GM08714 (cell line): ENCODE measurements at regions not wholly inside any gene's neighbourhood (a gene's known extent, or its start where the extent isn't known, plus 50 kb on each side); places are given as distances from the start of the nearest gene placed in this dataset.
"Not testable (repeated sequence)": the region's sequence is repeated elsewhere in the genome, so short reads cannot be mapped to it uniquely, and the experiment has no call there.

ENCODE experiments used
- H3K4me3 ChIP-seq: fragments of 200-500 bp; sonication (Bioruptor generic); 2 replicates; pipeline ENCODE4 v1.5.1; 2014; ENCODE audit warnings: mild to moderate bottlenecking, low read length, inconsistent platforms

DNA sequence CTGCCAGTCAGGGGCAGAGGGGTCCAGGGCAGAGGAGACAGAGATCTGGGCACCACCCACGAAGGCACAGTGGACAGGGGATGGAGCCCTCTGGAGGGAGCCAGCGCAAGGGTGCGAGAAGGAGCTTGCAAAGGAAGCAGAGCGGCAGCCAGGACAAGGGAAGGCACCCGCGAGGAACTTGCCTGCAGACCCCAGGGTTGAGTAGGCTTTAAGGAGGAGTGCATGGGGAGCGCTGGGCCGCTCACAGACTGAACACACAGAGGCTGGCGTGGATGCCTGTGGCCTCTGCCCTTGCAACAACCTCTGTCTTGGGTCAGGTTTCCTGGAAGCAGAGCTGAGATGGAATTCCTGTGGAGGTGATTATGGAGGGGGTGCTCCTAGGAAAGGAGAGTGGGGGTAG, 374.4 kb downstream of the CNTNAP3B start:
- not testable (repeated sequence) for H3K4me3 ChIP-seq

DNA sequence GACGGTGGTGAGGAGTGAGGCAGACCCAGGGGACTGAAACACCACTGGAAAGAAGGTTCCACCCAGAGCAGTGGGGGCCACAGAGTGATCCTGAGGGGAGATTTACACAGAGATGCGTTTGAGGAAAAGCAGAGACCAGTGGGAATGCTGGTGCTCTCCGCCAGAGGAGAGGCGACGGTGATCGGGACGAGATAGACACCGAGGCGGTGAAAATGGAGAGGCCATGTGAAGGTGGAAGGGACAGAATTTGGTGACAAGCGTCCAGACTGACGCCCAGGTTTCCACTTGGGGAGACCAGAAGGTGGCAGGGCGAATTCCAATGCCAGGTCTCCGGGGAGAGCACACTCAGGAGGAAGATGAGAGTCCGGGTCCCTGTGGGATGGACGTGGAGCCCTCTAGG, 374.8 kb downstream of the CNTNAP3B start:
- not testable (repeated sequence) for H3K4me3 ChIP-seq

DNA sequence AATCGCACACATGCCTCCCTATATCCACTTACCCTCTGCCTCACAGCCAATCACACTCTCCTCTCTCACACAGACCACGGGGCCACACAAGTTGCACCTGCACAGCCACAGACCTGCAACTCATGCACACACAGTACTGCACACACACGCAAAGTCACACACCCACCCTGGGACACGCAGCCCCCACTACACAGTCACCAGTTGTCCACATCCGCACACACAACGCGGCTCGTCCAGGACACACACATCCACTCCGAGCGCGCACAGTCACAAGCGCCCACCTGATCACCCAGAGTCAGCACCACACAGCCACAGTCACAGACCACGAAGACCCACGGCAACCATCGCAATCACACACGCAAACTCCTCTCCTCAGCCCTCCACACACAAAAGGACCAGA, 387.3 kb downstream of the CNTNAP3B start:
- not testable (repeated sequence) for H3K4me3 ChIP-seq

DNA sequence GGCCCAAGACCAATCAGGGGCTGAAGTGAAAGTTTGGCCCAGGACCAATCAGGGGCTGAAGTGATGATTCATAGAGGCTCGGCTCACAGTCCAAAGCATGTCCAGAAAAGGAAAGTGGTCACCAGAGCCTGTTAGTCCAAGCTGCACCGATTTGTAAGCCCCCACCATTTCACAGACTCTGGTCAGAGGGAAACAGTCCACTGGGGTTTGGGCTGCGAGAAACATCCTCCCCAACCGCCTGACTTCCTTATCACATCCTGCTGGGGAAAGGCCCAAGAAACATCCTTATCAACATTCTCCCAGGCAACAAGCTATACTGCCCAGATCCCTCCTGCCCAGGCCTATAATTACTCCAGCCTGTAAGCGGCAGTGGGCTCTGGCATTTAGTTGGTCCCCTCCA, 388.1 kb downstream of the CNTNAP3B start:
- H3K4me3 ChIP-seq: not testable (repeated sequence)

DNA sequence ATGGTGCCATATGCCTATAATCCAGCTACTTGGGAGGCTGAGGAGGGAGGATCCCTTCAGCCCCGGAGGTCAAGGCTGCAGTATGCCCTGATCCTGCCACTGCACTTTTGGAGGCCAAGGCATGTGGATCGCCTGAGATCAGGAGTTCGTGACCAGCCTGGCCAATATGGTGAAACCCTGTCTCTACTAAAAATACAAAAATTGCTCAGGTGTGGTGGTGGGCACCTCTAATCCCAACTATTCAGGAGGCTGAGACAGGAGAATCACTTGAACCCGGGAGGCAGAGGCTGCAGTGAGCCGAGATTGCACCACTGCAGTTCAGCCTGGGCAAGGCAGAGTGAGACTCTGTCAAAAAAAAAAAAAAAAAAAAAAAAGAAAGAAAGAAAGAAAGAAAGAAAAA, 390.5 kb downstream of the CNTNAP3B start:
- not testable (repeated sequence) for H3K4me3 ChIP-seq

DNA sequence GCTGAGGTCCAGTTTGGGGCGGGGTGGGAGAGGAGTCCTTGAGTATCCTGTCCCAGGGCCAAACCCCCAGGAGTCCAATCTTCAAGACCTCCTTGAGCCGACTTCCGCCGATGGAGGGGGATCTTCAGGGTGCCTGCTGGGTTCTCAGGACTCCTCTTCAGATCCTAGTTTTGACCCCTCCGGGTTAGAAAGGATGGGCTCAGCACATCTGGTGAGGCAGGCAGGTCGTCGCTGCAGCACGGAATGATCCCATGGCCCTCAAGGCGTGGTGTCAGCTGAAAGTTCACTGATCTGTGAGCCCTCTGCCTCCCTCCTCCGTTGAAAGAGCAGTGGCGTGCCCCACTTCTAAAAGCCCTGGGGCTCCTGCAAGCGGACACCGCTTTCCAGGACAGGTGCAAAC, 430.0 kb downstream of the CNTNAP3B start:
- H3K4me3 ChIP-seq: not testable (repeated sequence)

DNA sequence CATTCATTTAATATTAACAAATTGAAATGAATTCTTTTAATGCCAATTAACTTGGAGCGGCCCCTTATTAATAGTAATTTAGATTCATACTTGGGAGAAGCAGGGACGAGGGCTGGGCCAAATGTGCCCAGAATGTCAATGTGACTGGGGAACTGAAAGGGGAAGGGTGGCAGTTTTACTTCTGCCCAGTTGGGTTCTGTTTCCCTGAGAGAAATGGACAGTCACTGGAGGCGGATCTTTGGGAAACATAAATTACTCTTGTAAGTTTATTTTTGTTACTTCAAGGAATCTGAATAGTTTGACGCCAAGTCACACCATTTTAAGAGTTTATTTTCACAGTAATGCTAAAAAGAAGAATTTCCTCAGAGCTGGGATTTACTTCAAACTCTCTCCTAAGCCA, 432.1 kb downstream of the CNTNAP3B start:
- not testable (repeated sequence) for H3K4me3 ChIP-seq

DNA sequence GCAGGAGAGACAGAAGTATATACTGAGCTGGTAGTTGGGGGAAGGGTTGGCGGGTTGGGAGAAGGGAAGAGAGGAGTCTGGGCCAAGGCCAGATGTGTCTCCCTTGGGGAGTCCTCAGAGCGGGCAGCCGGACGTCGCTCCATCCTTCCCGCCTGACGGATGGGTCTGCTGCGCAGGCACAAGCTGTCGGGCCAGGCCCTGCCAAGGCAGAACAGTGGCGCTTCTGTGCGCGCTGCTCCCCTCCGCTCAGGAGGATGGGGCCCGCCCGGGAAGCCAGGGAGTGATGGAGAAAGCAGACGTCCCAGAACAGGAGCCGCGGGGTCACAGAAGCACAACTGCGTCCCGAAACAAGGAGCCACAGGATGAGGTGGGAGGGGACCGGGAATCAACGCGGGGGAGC, 449.9 kb downstream of the CNTNAP3B start:
- not testable (repeated sequence) for H3K4me3 ChIP-seq

DNA sequence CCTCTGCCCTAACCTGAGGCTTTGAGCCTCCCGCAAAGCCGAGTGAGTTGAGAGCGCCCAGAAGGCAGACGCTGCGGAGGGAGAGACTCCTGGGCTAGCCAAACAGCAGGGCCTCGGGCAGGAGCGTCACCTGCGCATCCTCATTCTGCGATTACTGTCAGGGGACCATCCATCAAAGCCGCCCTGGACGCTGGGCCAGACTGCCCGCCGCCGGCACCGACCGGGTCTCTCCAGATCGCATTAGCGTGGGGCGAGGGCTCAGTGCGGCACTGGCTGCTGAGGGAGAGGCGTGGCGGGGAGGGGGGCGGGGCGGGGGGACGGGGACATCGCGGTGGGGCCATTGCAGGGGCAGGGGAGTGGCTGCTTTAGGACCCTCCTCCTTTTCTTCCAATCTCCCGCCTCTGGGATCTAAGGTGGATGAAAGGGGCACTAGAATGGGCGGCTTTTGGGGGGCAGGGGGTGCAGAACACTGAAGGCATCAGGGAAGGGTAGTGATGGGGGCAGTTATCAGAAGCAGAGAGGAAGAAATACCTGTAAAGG, 465.7 kb downstream of the CNTNAP3B start:
- H3K4me3 ChIP-seq: not testable (repeated sequence)

DNA sequence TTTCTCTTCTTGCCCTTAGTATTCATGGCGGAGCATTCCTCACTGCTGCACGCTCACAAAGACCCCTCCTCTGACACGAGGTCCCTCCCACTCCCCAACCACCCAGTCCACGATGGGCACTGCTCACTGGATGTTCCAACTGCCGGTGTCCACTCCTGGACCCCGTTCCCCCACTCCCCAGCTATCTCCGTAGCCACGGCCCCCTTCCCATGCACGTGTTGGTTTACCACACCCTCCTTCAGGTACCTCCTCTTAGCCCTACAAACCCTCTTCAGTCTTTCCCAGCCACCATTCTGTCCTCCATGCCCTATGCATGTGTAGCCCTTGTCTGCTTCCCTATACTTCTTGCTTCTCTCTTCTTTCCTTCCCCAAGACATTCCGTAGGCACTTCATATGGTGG, 469.6 kb upstream of the ZNG1F start:
- not testable (repeated sequence) for H3K4me3 ChIP-seq

DNA sequence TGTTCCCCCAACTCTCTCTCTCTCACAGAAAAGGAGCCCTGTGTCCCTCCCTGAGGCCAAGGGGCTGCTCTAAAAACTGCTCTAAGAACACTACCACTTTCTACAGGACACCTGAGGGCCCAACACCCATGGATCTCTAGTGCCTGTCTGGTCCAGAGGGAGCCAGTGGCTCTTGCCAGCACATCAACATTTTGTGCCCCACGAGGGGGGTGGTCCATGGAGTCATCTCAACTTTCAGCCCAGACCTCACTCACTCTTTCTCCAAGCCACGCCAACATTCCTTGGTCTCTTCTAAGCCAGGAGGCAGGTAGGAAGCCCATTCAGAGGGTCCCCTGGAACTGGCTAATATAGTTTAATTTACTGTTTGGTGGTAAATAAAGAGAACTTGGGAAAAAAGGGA, 469.0 kb upstream of the ZNG1F start:
- H3K4me3 ChIP-seq: not testable (repeated sequence)

DNA sequence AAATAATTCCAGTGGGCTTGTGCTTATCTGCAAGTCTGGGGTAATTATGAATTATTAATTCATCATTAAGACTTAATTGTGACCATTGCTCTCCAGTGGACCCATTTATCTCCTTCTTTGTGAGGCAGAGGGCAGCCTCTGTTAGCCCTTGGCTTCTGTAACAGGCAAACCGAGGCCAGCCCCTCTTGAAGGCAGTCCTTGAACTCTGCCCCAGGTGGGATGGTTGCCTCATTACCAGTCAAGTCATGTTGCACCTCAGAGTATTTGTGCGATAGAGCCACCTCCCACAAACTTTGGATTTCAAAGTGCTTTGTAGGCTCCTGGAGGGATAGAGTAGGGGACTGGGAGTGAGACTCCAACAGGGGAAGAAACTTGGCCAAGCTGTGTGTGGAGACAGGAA, 468.0 kb upstream of the ZNG1F start:
- not testable (repeated sequence) for H3K4me3 ChIP-seq

DNA sequence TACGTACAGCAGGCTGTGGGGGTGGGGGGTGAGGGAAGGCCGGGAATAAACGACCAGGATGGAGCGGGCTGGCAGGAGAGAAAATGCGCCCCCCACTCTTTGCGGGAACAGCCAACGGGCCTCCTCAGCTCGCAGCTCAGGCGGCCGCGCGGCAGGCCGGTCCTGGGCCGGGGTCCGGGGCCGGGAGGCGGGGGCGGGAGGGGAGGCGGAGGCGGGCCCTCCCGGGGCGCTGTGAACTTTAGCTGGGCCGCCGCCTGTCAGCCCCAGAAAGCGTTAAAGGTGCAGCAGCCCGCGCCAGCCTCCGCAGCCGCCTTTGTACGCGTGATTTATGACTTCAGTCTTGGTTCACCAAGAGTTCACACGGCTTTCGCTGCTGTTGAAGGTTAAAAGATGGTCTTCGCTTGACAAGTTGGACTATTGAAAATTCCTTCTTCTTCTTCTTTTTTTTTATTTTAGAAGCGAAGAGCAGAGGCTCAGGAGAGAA, 466.0 kb upstream of the ZNG1F start:
- H3K4me3 ChIP-seq: not testable (repeated sequence)

DNA sequence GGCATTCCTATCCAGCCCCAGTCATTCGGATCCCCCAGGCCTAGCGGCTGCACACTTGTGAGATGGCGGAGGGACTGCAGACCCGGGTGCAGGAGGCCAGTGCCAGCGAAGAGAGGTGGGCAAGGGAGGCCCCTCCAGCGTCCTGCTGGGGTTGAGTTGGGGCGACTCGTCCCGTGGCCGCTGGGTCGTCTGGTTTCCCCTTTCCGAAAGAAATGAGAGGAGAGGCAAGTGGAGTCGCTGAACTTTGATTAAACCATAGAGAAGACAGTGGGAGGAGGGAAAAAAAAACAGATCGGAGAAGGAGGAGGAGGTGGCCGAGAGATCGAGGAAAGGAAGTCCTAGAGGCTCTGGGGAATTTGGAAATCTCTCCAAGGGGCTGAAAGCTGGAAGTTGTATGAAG, 465.2 kb upstream of the ZNG1F start:
- not testable (repeated sequence) for H3K4me3 ChIP-seq

DNA sequence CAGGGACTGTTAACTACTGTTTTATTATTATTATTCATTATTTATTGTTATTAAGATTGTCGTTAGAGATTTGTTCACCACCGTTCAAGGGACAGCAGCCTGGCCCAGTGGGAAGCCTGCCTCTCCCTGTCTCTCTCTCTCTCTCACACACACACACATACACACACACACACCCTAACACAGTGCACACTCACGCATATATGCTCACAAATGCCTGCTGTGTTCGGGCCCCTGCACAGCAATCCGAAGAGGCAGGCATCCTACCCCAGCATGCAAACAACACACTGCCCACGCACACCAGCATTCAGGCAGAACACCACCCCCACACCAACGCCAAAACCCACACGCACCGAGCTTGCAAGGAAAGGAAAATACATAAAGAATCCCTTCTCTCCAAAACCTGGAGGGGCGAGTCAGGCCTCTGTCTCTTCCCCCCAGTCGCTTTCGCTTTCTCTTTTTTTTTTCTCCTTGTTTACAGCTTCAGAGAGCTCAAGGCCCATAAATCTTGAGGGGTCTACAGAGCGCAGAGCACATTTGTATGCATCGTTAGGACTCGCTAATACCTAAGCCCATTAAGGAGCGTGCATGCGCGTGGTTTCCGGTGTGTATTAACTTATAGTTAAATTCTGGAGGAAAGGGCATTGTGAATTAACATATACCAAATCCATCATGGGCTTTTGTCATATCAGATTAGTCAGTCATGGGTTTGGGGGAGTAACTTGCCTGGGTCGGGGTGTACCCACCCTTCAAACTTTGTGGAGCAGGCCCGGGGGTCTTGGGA, 464.6 kb upstream of the ZNG1F start:
- H3K4me3 ChIP-seq: not testable (repeated sequence)

DNA sequence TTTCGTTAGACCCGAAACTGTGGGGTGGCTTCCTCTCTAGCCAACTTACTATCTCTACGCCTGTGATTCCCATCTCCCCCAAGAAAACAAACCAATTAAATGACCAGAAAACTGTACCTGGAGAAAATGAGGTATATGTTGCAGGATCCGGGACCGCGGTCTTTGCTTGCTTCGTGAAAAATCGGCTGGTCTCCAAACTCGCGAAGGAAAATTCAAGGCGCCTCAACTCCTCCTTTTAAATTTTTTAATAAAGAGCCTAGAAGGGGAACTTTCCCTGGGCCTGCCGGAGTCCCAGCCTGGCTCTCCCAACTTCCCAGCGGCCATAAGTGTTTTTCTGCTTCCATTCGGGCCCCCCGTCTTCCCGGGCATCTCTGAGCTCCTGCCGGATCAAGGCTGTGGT, 463.7 kb upstream of the ZNG1F start:
- not testable (repeated sequence) for H3K4me3 ChIP-seq

DNA sequence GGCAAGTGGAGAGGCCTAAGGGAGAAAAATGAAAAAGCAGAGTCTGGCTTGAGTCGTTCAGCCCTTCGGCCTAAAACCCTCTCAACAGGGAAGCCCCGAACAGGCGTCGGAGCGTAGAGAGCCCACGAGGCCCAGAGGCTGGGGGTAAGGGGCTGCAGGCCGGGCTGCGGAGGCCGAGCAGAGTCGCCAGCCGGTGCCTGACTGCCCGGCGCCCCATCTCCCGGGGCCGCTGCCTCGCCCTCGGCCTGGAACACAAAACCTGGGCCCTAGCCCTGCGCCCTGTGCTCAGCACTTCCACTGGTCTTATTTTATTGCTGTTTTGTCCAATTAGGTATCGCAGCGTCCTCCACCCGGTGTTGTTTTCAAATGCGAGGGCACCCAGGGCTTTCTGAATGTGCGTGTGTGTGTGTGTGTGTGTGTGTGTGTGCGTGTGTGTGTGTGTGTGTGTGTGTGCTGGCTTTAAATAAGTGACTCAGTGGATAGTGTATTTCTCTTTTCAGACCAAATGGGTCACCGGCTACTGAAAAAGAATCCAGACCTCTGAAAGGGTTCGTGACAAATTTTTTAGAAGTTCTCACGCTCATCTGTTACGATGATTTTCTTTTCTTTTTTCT, 463.1 kb upstream of the ZNG1F start:
- not testable (repeated sequence) for H3K4me3 ChIP-seq

DNA sequence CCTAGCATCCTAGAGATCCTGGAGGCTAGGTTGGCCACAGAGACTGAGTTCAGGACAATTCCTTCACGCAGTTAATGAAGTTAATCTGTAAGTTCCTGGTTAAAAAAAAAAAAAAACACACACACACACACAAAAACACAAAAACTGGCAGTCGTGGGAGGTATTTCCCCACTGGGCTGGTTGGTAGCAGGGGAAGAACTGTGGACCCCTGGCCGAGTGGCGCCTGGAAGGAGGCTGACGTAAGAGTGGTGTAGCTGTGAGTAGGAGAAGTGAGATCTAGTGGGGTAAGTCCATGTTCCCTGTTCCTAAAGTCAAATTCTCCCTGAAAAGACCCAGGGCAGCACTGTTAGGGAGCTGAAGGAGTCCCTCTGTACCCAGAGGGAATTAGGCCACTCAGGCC, 461.0 kb upstream of the ZNG1F start:
- H3K4me3 ChIP-seq: not testable (repeated sequence)

DNA sequence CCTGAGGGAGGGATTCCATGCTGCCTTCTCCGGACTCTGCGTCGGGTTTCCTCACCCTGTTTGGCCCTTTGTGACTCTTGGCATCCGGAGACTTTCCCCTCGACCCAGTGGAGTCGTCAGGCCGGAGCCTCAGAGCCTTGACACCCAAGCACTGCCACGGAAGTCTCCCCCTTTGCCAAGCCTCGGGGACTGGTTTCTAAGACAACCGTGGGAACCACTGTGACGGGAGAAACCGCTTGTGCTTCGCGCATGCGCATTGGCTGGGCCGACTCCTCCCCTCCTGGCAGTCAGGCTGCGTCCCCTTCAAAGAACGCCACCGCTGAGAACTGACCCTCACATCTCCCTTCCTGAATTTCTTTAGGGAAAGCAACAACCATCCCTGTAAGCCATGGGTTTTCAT, 459.4 kb upstream of the ZNG1F start:
- H3K4me3 ChIP-seq: not testable (repeated sequence)

DNA sequence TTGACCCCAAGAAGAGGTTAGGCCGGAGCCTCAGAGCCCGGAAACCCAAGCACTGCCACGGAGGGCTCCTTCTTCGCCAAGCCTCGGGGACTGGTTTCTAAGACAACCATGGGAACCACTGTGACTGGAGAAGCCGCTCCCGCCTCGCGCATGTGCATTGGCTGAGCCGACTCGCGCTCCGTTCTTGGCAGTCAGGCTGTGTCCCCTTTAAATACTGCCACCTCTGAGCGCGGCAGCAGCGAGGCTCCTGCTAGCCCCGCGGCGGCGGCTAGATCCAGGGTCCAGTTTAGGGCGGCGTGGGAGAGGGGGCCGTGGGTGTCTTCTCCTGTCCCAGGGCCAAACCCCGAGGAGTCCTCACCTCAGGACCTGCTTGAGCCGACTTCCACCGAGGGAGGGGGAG, 457.1 kb upstream of the ZNG1F start:
- not testable (repeated sequence) for H3K4me3 ChIP-seq

DNA sequence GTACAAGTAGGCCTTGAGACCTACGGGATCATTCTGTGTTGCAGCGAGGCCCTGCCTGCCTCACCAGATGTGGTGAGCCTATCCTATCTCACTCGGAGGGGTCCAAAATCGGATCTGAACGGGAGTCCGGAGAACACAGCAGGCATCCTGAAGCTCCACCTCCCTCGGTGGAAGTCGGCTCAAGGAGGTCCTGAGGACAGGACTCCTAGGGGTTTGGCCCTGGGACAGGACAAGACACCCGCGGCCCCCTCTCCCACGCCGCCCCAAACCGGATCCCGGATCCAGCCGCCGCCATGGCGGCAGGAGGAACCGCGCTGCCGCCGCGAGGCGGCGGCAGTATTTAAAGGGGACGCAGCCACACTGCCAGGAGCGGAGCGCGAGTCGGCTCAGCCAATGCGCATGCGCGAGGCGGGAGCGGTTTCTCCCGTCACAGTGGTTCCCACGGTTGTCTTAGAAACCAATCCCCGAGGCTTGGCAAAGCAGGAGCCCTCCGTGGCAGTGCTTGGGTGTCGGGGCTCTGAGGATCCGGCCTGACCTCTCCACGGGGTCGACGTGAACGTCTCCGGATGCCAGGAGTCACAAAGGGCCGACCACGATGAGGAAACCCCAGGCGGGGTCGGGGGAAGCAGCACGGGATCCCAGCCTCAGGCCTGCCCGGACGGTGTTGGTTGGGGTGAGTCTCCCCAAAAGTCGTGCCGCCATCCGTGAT, 454.6 kb upstream of the ZNG1F start:
- H3K4me3 ChIP-seq: peak overlapping the region; percentile 66; the same call in 1 of the 2 replicates

DNA sequence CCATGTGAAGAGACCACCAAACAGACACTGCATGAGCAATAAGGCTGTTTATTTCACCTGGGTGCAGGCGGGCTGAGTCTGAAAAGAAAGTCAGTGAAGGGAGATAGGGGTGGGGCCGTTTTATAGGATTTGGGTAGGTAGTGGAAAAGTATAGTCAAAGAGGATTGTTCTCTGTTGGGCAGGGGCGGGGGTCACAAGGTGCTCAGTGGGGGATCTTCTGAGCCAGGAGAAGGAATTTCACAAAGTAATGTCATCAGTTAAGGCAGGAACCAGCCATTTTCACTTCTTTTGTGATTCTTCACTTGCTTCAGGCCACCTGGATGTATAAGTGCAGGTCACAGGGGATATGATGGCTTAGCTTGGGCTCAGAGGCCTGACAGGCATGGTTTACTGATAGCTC, 444.6 kb upstream of the ZNG1F start:
- not testable (repeated sequence) for H3K4me3 ChIP-seq
